Glomerular visceral epithelial cell (primary cell): ENCODE measurements at regions not wholly inside any gene's neighbourhood (a gene's known extent, or its start where the extent isn't known, plus 50 kb on each side); places are given as distances from the start of the nearest gene placed in this dataset.
"Not testable (repeated sequence)": the region's sequence is repeated elsewhere in the genome, so short reads cannot be mapped to it uniquely, and the experiment has no call there.

Experiments used
- DNase-seq: peaks from one replicate; pipeline ENCODE4 v3.0.0-alpha.2; 2016; ENCODE audit errors: extremely low spot score

DNA sequence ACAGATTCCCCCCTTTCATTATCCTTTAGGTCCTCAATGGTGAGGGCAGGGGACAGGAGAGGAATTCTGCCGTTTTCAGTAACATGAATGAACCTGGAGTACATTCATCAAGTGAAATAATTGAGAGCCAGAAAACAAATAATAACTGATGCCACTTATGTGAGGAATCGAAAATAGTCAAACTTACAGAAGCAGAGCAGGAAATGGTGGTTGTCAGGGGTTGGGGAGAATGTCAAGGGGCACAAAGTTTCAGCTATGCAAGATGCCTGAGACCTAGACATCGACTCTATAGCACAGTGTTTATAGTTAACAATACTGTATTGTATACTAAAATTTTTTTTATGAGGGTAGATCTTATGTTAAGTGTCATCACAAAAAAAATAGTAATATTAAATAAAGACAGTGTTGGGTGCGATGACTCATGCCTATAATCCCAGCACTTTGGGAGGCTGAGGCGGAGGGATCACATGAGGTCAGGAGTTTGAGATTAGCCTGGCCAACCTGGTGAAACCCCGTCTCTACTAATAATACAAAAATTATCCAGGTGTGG is 1219.8 kb downstream of the GATA3 start:
- DNase-seq: no peak

DNA sequence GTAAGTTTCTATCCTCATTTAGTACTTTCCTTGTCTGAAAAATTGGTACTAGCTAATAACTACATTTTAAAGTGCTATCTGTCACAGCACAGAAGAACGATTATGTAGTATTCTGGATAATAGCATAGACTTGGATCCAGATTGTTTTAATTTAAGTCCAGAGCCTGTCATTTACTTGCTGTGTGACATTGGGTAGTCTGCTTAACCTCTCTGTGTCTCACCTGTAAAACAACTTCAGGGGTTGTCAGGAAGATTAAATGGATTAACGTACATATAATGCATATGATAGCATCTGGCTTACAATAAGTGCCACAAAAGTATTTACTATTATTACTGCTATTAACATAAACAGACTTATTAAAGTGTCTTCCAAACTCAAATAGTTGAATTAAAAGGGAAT is 1221.4 kb downstream of the GATA3 start:
- DNase-seq: no peak

DNA sequence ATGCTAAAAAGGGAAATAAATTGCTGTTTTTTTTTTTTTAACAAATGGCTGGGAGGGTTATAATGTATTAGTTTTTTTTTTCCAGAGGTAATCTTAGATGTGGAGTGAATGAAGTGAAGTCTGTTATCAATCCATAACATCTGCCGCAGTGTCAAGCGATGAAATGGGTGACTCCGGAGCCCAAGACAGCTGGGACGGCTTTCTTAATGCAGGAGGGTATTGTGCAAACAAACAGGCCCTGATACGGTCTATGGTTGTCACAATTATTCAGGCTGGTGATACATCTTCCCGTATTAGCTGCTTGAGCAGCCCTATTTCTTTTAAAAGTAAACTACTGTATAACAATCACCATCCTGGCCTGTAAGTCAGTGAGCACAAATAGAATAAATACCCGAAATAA is 1231.2 kb downstream of the GATA3 start:
- DNase-seq: no peak

DNA sequence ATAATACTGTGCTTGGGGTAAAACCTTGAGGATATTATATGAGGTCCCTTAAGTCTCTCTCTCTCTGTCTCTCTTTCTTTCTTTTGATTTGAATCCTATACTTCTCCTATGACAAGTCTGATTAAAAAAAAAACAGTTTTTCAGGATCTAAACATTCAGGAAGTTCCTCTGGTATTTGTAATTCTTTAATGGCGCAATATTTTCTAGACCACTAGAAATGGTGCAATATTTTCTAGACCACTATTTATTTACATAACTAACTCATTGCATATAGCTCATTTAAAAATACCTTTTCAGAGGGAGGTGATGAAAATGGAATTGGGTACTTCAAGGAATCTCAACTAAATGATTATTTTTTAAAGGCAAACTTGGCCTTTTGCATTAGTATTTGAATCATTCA is 1235.3 kb downstream of the GATA3 start:
- DNase-seq: no peak

DNA sequence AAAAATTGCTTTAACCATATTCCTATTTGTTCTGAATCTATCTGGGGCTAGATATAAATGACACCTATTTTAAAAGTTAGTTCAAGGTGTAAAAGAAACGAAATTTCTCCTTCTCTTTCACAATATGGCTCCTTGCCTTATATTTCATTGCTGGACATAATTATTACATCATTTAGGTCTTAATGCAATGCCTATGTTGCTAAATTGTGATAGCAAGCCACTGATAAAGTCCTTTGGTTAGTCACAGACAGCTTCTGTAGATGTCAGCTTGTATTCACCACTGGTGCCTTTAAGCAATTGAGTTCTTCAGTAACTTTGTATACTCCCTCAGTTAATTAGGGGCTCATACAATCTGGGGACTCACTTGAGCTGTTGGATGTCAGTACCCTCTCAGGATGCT is 1236.6 kb downstream of the GATA3 start:
- DNase-seq: no peak

DNA sequence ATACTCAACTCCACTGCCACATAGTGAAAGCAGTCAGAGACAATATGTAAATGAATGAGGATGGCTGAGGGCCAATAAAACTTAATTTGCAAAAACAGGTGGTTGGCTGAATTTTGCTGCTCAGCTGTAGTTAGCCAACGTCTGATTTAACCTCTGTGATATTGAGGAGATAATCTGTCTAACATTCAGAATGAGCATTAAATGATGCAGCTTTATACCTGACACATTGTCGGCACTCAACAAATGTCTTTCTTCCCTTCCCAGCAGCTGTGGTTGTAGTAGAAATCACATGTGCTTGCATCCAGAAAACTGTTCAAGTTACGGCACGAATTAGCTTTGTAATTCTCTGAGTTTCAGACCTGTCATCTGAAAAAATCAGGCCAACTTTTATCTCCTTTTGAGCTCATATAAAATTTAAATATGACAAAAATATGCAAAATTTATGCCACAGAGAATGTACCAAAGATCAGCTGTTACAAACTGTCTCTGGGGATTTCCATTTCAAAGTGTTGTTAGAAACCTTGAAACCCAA is 1239.7 kb downstream of the GATA3 start:
- DNase-seq: no peak

DNA sequence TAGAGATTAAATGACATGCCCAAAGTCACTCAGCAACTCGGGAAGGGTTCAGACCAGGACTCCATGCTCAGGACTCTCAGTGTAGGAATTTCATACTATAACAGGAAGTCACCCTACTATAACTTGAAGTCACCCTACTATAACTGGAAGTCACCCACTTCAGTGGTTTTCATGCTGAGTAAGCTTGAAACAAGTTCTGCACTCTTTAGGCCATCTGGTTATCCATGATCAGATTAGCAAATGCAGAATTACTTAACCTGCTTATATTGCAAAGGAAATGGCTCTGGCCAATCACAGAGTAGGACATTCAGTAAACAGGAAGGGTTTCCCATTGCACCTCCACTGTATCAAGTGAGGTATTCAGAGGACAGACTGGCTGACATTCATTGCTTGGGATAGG is 1240.4 kb downstream of the GATA3 start:
- no peak for DNase-seq

DNA sequence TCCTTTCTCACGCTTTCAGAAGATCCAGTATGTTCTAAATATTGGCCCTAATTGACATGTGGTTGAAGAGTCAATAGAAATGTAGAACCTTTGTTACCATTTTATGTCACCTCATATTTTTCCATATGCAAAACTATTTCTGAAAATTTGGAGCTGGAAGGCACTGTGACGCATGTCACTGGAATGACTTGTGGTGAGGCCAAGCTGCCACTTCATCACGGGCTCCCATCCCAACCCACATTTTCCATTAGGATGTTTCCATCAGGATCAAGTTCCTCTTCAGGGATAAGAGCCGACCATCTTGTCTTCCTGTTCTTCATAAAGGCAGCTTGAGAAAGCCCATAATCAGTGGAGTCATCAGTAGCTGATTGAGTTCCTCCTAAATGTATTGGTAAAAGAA is 1241.7 kb downstream of the GATA3 start:
- no peak for DNase-seq

DNA sequence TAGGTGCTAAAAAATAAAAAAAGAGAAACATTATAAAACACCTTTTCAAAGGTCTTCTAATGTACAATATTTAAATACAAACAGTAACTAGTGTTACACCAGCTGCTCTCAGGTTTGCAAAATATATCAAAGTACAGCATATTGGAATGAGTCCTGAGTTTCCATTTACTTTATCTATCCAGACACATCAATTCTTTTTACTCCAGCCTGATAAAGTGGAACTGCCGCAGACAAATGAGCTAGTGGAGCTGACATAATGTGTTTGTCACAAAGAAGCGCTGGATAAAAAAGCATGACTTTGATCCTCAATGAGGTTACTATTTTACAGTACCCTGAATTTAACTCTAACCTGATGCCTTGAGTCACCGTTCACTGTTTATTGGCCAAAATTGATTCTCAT is 1243.1 kb downstream of the GATA3 start:
- no peak for DNase-seq

DNA sequence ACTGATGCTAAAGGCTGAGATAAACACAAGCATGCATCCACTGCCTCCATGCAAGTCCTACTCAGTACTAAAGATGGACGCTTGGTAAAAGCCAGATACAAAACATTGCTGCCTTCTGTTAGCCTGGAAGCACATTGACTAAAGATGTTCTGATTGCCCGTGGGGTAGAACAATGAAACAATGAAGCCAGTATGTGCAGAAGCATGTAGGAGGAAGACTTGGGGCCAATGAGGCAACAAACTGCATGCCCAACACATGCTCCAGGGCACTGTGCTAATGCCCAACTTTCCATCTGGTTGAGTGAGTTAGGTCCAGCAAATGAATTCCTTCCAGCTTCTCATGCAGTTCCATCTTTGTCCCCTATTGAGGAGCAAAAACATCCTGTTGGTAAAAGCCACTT is 1245.5 kb downstream of the GATA3 start:
- no peak for DNase-seq

DNA sequence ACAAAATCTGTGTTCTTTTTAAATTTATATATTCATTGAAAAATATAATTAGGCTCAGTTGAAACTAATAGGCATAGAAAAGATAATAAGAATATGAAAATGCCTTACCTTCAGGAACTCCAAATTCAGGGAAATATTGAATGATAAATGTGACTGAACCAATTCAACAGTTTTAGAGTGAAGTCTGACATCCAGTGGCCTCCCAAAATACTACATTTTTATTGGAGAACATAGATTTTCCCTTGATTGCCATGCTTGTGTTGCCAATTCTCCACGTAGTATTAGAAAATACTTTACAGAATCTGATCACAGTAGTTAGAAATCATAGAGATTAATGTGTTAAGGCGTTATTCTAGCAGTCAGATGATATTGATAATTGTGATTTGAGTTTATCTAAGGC is 1246.7 kb downstream of the GATA3 start:
- DNase-seq: no peak

DNA sequence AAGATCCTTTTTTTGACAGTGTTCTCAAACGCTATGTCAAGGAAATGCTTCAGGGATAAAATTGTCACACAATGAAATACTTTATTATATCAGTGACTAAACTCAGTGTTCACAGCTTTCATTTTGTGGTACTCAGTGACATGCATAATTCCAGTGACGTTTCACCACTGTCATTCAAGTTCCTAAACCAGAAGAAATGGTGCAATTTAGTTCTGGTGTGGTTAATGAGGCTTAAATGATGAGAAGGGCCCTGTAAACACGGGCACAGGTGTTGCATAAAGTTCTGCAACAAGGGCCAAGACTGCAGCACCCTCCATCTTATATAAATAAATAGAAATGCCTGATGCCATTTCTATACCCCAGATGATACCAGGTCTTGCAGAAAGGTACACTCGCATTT is 1247.1 kb downstream of the GATA3 start:
- no peak for DNase-seq

DNA sequence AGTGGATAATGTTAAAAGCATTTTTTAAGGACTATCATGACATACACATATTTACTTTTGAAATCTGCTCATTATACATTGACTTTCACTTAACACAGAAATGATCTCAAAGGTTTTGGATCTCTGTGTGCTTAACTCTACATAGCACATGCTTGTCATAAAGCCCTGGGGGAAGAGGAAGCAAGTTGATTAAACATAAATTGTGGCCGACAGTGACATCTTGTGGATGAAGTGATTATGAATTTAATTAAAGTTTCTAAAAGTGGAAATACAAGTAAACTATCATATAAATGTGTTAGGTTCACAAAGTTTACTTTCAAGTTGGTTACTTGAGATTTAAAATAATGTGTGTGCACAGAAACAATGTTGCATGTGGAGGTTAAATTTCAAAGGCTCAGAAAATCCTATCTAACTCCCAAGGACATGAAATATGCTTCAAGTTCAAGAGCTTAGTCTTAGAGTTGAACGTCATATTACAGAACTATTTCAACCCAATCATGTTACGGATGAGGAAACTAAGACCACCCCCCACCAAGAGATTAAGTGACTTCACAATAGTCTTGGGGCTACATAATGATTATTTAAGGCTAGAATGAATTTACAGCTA is 1247.8 kb downstream of the GATA3 start:
- DNase-seq: peak; percentile 18

DNA sequence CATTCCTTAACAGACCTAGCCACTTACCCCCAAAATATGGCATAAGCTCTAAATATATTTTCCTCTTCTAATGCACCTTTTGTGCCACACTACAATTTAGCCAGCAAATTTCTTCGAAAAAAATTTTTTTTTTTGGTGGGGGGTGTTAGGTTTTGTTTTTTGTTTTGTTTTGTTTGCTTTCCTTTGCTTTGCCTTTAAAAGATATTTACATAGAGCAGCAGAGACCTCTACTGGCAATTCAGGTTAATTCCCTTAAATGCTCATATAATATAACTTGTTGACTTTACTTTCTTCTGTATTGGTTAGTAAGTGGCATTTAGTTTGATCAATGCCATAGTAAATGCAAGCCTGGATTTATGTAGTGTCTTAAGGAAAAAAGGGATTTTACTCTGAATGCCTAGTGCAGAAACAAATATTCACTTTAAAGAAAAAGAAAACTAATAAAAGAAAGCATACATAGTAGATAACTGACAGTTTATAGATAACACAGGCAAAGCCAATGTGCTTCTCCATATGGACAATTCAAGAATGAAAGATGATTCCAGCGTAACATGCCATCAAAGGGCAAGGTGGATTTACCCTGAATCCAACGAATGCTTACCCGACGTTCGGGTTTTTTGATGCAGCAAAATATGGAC is 1250.6 kb downstream of the GATA3 start:
- no peak for DNase-seq

DNA sequence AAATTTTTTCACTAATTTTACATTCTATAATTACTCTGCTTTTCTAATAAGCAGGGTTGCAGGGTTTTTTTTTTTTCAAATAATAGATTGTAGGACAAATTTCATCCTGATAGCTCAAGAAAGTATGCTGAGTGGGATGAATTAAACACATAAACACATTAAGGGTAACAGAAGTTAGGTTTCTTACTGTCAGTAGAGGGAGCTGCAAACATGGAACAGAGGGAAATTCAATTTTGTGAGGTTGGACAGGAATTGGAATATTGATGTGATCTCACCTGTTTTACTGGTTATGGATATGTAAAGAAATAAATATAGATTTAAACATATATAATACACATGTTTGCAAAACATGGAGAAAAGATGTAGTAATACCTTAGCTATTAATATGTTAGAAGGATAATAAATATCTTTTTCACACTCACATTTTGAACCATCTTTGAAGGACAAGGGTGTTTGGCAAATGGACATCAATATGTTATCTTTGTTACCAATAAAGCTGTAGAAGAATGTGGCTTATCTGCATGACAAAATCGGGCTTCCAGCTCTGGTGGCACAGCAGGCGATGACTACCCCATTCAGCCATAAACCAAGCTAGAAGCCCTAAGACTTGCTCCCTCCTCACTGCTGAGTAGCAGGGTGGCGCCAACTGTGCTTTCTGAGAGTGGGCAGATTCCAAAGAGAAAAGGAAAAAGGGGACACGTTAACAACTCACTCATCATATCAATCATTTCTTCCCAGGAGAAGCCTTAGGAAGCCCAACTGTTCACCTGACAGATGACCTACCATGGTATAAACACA is 1257.4 kb downstream of the GATA3 start:
- DNase-seq: no peak

DNA sequence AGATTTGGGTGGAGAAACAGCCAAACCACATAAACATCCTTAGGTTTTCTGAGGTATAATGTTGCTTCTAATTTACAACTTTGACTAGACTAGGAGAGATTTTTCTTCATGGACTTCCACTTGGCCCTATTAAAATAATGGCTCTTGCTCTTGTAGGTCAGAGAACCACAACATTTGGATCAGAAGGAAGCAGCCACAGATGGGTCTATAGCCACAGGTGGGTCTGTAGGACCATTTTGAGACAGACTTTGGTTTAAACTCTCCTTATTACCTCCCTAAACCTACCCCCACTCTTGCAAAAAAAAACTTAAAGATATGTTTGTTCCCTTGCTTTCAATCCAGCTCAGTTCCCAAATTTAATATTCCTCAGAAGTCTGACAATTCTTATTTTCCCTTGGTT is 1260.8 kb downstream of the GATA3 start:
- DNase-seq: no peak

DNA sequence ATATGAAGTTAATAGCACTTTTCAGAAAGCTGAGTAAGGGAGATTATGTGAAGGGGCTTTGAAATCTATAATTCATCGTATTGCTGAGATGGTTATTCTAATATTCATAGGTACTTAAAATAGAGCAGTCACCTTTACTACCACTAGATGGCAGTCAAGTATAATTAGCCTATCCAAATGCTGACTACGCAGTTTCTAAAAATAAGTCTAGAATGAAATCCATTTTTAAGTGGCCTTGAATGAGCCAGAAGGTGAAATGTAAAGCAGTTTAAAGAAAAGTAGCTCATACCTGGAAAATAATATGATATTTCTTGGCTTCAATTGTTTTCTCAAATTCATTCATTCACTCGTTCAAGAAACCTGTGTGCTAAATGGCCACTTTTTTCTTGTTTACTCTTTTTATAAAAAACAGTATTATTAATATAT is 1277.1 kb downstream of the GATA3 start:
- DNase-seq: peak; percentile 30

DNA sequence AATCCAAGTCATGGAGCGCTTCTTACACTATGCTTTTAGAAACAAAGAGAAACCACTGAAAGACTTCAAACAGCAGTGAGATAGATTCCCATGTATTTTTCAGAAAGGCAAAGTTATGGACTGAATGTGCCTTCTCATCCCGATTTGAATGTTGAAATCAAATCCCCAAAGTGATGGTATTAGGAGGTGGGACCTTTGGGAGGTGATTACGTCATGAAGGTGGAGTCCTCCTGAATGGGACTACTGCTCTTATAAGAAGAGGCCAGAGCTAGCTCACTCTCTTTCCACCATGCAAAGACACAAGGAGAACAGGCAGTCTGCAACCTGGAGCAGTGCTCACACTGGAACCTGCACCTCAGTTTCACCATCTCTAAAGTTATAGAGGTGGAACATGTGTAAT is 1279.8 kb downstream of the GATA3 start:
- DNase-seq: no peak

DNA sequence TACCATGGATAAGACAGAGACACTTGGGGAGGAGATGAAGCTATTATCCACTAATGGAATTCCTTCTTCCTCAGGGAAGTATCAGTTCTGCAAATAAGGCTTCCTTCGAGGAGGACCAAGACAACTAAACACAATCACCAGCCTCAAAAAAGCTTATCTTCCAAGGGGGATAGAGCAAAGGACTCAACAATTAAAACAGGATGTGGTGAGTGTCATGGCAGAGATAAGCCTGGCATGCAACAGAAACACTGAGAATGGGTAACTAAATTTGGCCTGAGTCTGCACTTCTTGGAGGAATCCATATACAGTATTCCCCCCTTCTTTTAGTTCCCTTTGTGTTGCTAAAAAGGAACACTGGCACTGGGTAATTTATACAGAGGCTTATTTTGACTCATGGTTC is 1285.2 kb downstream of the GATA3 start:
- DNase-seq: no peak

DNA sequence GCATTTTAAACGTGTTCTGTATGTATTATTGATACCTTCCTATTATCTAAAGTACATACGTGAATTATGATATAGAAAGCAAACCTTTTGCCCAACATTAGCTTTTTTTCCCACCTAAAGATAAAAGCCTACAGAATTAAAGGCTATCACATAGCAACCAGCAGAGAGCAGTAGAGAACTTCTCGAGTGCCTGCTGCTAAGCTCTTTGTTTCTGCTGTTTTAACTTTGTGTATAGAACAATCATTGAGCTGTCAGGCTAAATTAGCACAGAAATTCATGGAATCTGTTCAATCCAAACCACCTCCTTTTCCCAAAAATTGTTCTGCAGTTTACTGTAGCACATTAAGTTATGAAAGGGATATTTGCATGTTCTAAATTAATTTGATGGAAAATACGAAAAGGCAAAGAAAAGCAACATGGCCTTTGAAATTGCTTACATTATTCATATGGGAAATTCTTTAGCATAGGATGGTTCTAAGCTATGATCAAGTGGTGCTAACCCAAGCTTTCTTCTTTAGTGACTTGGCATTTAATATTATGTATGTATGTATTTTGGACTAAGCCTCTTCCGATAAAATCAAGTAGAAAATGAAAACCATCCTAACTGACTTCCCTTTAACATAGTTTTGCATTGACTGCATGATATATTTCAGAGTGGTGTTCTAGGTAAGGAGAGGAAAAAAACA is 1288.5 kb downstream of the GATA3 start:
- no peak for DNase-seq

DNA sequence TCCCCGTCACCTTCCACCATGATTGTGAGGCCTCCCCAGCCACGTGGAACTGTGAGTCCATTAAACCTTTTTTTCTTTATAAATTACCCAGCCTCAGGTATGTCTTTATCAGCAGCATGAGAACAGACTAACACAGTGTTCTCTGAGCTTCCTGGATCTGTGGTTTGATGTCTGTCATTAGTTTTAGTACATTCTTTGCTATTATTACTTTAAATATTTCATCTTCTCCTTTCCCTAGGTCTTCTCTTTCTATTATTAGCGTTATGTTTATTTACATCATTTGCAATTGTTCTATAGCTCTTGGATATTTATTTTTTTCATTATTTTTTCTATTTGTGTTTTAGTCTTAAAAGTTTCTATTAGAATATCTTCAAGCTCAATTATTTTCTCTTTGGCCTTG is 1293.4 kb downstream of the GATA3 start:
- DNase-seq: not testable (repeated sequence)

DNA sequence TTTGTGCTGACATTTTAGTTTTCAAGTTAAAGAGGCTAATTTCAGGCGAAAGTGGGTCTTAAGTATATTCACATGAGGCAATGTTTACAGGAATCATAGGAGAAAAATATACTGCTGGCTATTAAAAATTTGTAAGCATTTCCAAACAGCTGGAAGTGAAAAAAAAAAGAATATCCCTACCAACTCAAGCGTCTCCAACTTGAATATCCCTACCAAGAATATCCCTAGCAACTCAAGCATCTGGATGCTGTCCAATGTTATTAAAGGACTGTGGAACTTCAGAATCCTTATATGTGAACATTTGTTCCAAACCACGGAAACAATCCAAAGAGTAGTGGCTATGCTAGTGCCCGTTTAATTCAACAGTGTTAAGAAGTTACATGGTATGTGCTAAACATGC is 1303.0 kb downstream of the GATA3 start:
- no peak for DNase-seq
